SK-N-SH treated with all-trans-retinoic acid at 6 μM for 48 hours (cell line): ENCODE measurements at regions not wholly inside any gene's neighbourhood (a gene's known extent, or its start where the extent isn't known, plus 50 kb on each side); places are given as distances from the start of the nearest gene placed in this dataset.

Experiments used
- ATAC-seq: fragments of 200-7000 bp; cut with Tn5 transposase; 3 replicates; pipeline ENCODE4 v1.9.1; 2020; ENCODE audit warnings: mild to moderate bottlenecking, moderate library complexity
- BACH2 ChIP-seq: fragments of 250-450 bp; sonication (Bioruptor Pico); IDR thresholded peaks from 2 replicates; pipeline ENCODE4 v1.9.0; 2021; ENCODE audit warnings: mild to moderate bottlenecking, borderline replicate concordance
- CREB5 ChIP-seq: fragments of 250-450 bp; sonication (Bioruptor Pico); IDR thresholded peaks from 2 replicates; pipeline ENCODE4 v1.5.1; 2020; ENCODE audit warnings: low read depth, mild to moderate bottlenecking, moderate library complexity
- CSDC2 ChIP-seq: fragments of 250-450 bp; sonication (Bioruptor Pico); IDR thresholded peaks from 2 replicates; pipeline ENCODE4 v1.5.0; 2020; ENCODE audit warnings: mild to moderate bottlenecking, moderate library complexity
- ESRRG ChIP-seq: fragments of 250-450 bp; sonication (Bioruptor Pico); IDR thresholded peaks from 2 replicates; pipeline ENCODE4 v1.6.1; 2021; ENCODE audit warnings: mild to moderate bottlenecking
- GLIS3 ChIP-seq: fragments of 250-450 bp; sonication (Bioruptor Pico); IDR thresholded peaks from 2 replicates; pipeline ENCODE4 v1.5.0; 2020; ENCODE audit warnings: mild to moderate bottlenecking, moderate library complexity
- ISL1 ChIP-seq: fragments of 250-450 bp; sonication (Bioruptor Pico); IDR thresholded peaks from 2 replicates; pipeline ENCODE4 v2.1.2; 2022; ENCODE audit warnings: mild to moderate bottlenecking, moderate library complexity
- OSR1 ChIP-seq: fragments of 250-450 bp; sonication (Bioruptor Pico); IDR thresholded peaks from 2 replicates; pipeline ENCODE4 v1.8.0; 2022; ENCODE audit warnings: moderate library complexity, mild to moderate bottlenecking, inconsistent platforms
- RARB ChIP-seq: fragments of 250-450 bp; sonication (Bioruptor Pico); IDR thresholded peaks from 2 replicates; pipeline ENCODE4 v1.8.0; 2021; ENCODE audit warnings: mild to moderate bottlenecking, moderate library complexity
- SNAI2 ChIP-seq: fragments of 250-450 bp; sonication (Bioruptor Pico); IDR thresholded peaks from 2 replicates; pipeline ENCODE4 v1.5.0; 2020; ENCODE audit warnings: mild to moderate bottlenecking, moderate library complexity
- TCF4 ChIP-seq: fragments of 250-450 bp; sonication (Bioruptor Pico); IDR thresholded peaks from 2 replicates; pipeline ENCODE4 v1.8.0; 2021; ENCODE audit warnings: mild to moderate bottlenecking, moderate library complexity, borderline replicate concordance
- ZFP3 ChIP-seq: fragments of 250-450 bp; sonication (Bioruptor Pico); IDR thresholded peaks from 2 replicates; pipeline ENCODE4 v1.5.0; 2020; ENCODE audit warnings: mild to moderate bottlenecking, moderate library complexity
- ZNF565 ChIP-seq: fragments of 450-650 bp; formaldehyde crosslinking; conservative IDR thresholded peaks from 2 replicates; pipeline ENCODE4 v1.5.0; 2020; ENCODE audit warnings: low read depth, mild to moderate bottlenecking, moderate library complexity
- ZNF70 ChIP-seq: fragments of 450-650 bp; formaldehyde crosslinking; IDR thresholded peaks from 2 replicates; pipeline ENCODE4 v1.5.0; 2020; ENCODE audit warnings: mild to moderate bottlenecking, moderate library complexity
- ZNF8 ChIP-seq: fragments of 450-650 bp; formaldehyde crosslinking; IDR thresholded peaks from 2 replicates; pipeline ENCODE4 v1.5.0; 2020; ENCODE audit warnings: mild to moderate bottlenecking, moderate library complexity
- TF ChIP-seq, protein P1 (sequence below): fragments of 250-450 bp; sonication (Bioruptor Pico); IDR thresholded peaks from 2 replicates; pipeline ENCODE4 v1.5.1; 2021; ENCODE audit warnings: mild to moderate bottlenecking, moderate library complexity
- TF ChIP-seq, protein P2 (sequence below): fragments of 250-450 bp; sonication (Bioruptor Pico); IDR thresholded peaks from 2 replicates; pipeline ENCODE4 v1.5.0; 2020; ENCODE audit warnings: mild to moderate bottlenecking, moderate library complexity

DNA sequence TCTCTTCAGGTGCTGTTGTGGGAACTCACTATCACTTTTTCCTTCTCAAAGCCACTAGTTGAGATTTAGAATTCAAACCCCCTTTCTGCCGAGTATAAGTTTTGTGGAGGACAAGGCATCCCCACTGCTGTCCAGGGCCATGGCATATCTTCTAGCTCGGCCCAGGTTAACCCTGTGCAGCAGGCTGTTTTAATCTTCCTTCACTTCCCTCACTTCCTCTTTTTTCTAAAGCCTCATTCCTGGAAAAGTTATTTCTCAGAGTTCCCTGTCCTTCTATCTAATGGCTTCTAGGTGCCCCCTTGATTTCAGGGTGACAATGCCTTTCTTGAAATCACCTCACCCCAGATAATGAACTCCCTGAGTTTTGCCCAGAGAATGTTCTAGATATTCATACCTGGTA is 222.3 kb downstream of the SNX10 start:
- TF ChIP-seq, protein P1, sequence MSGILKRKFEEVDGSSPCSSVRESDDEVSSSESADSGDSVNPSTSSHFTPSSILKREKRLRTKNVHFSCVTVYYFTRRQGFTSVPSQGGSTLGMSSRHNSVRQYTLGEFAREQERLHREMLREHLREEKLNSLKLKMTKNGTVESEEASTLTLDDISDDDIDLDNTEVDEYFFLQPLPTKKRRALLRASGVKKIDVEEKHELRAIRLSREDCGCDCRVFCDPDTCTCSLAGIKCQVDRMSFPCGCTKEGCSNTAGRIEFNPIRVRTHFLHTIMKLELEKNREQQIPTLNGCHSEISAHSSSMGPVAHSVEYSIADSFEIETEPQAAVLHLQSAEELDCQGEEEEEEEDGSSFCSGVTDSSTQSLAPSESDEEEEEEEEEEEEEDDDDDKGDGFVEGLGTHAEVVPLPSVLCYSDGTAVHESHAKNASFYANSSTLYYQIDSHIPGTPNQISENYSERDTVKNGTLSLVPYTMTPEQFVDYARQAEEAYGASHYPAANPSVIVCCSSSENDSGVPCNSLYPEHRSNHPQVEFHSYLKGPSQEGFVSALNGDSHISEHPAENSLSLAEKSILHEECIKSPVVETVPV: no peak
- no peak for ATAC-seq

DNA sequence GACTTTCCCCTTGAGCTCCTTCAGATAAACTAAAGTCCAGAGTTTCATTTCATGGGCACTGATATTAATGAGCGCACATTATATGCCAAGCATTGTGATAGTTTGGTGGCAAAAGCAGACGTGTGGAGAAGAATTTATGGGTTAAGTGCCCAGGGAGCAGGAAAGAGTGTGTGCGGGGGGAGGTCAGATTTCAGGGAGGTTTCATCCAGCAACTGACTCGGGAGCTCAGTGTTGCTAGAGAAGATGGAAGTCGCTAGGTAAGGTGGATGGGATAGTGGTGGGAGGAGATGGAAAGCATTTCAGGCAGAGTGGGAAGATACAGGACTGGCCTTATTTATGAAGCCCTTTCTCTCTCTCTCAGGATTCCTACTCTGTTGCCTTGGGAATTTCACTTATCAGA is 223.0 kb downstream of the SNX10 start:
- ATAC-seq: no peak
- TF ChIP-seq ESRRG (CRISPR knock-in tag): no peak

DNA sequence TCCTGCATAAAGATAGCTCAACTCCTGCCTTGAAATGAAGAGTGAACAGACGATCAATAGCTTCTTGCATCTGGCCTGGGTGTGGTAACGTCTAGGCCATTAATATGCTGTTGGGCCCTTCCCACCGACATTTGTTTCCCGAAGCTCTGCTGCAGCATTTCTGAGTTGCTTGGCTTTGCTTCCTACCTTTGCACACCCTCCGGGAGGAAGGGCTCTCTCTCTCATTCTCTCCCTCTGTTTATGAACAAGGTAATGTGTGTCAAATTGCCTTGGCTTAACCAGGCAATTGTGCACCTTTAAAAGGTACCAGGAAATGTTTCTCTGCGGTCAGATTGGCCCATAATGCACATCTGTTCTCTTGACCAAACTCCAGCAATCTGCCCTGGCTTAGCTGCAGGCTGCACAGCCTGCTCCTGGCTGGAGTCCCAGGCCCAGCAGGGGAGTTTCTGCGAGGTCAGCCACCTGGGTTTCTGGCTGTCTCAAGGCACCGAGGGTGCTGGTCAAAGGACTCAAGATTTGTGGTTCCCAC is 223.7 kb downstream of the SNX10 start:
- no peak for ATAC-seq
- no peak for TF ChIP-seq ZNF70
- TF ChIP-seq CREB5: no peak
- no peak for TF ChIP-seq ZFP3 (CRISPR knock-in tag)
- TF ChIP-seq ISL1 (CRISPR knock-in tag): no peak
- no peak for TF ChIP-seq ZNF8 (CRISPR knock-in tag)
- TF ChIP-seq RARB (CRISPR knock-in tag): no peak
- no peak for TF ChIP-seq TCF4 (CRISPR knock-in tag)
- TF ChIP-seq, protein P2, sequence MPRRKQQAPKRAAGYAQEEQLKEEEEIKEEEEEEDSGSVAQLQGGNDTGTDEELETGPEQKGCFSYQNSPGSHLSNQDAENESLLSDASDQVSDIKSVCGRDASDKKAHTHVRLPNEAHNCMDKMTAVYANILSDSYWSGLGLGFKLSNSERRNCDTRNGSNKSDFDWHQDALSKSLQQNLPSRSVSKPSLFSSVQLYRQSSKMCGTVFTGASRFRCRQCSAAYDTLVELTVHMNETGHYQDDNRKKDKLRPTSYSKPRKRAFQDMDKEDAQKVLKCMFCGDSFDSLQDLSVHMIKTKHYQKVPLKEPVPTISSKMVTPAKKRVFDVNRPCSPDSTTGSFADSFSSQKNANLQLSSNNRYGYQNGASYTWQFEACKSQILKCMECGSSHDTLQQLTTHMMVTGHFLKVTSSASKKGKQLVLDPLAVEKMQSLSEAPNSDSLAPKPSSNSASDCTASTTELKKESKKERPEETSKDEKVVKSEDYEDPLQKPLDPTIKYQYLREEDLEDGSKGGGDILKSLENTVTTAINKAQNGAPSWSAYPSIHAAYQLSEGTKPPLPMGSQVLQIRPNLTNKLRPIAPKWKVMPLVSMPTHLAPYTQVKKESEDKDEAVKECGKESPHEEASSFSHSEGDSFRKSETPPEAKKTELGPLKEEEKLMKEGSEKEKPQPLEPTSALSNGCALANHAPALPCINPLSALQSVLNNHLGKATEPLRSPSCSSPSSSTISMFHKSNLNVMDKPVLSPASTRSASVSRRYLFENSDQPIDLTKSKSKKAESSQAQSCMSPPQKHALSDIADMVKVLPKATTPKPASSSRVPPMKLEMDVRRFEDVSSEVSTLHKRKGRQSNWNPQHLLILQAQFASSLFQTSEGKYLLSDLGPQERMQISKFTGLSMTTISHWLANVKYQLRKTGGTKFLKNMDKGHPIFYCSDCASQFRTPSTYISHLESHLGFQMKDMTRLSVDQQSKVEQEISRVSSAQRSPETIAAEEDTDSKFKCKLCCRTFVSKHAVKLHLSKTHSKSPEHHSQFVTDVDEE: no peak
- TF ChIP-seq ZNF565 (CRISPR knock-in tag): no peak
- TF ChIP-seq SNAI2: no peak

GRCh38 chr7:26520483-26520882 is 228.8 kb downstream of the SNX10 start:
- no peak for TF ChIP-seq ESRRG (CRISPR knock-in tag)
- TF ChIP-seq, protein P2: no peak
- TF ChIP-seq, protein P1: no peak
- no peak for TF ChIP-seq ZFP3 (CRISPR knock-in tag)
- no peak for TF ChIP-seq CSDC2 (CRISPR knock-in tag)
- no peak for TF ChIP-seq CREB5
- no peak for TF ChIP-seq ZNF565 (CRISPR knock-in tag)
- no peak for TF ChIP-seq BACH2
- no peak for TF ChIP-seq GLIS3 (CRISPR knock-in tag)
- no peak for TF ChIP-seq OSR1 (CRISPR knock-in tag)
- ATAC-seq: no peak
